Skeletal muscle tissue (tissue), 3 donors: ENCODE measurements at regions not wholly inside any gene's neighbourhood (a gene's known extent, or its start where the extent isn't known, plus 50 kb on each side); places are given as distances from the start of the nearest gene placed in this dataset.

Source experiments
- H3K27ac ChIP-seq: one replicate; pipeline ENCODE4 v1.7.0; 2013; ENCODE audit warnings: mild to moderate bottlenecking, low read depth, low read length, inconsistent platforms
- H3K27me3 ChIP-seq, 3 donors: one replicate each; pipeline ENCODE4 v1.7.0; 2013; ENCODE audit warnings: low read length in 3 of 3; ENCODE audit not compliant: control insufficient read depth in 3 of 3, insufficient read depth in 3 of 3
- H3K36me3 ChIP-seq, 3 donors: one replicate each; pipeline ENCODE4 v1.7.0; 2013; ENCODE audit warnings: low read length in 3 of 3; ENCODE audit not compliant: control insufficient read depth in 3 of 3, insufficient read depth in 3 of 3
- H3K4me1 ChIP-seq, 3 donors: one replicate each; pipeline ENCODE4 v1.7.0; 2013; ENCODE audit warnings: low read length in 3 of 3, mild to moderate bottlenecking in 3 of 3; ENCODE audit not compliant: control insufficient read depth in 3 of 3, insufficient read depth in 3 of 3
- H3K4me3 ChIP-seq, 3 donors: one replicate each; pipeline ENCODE4 v1.7.0; 2013; ENCODE audit warnings: low read length in 3 of 3
- H3K9ac ChIP-seq, 3 donors: one replicate each; pipeline ENCODE4 v1.7.0; 2013; ENCODE audit warnings: low read length in 3 of 3, mild to moderate bottlenecking in 3 of 3, moderate library complexity in 2 of 3, low read depth in 1 of 3
- H3K9me3 ChIP-seq, 3 donors: one replicate each; pipeline ENCODE4 v1.7.0; 2013; ENCODE audit warnings: low read length in 3 of 3; ENCODE audit not compliant: control insufficient read depth in 3 of 3
- donor health status: Osteomylitis.

- Histone ChIP-seq H3K9me3 (peaks cover 0 to 2% (median 2%) of the 10 kb centered on the region in 3 donors), H3K27ac (no peak overlapping the region), H3K4me3 (no peak overlapping the region), H3K9ac (no peak overlapping the region), H3K27me3 (no peaks in the 10 kb centered on the region), H3K4me1 (no peaks in the 10 kb centered on the region), H3K36me3 (no peaks in the 10 kb centered on the region)
Measured at GRCh38 chr15:29428925-29429573, 159.4 kb upstream of the NSMCE3 start.

DNA sequence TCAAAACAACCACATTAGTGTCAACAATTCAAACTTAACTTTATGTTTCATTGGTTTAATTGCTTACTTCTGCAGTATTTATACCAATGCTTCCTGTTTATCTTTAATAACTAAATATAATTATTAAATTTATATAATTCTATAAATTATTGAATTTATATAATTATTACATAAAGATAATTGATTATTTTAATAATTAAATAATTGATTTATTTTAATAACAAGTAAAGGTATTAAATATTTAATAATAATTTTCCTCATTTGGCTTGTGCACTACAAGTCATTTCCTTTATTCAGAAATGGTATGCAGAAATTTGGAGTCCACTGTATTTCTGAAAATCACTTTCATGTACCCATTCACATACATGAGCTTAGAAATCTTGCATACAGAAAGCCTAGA lies 156.2 kb upstream of the NSMCE3 start:
- Histone ChIP-seq H3K4me3 (no peak overlapping the region), H3K36me3 (no peaks in the 10 kb centered on the region), H3K27ac (no peak overlapping the region), H3K27me3 (no peaks in the 10 kb centered on the region), H3K4me1 (no peaks in the 10 kb centered on the region), H3K9ac (no peak overlapping the region), H3K9me3 (peaks cover 0 to 2% (median 0%) of the 10 kb centered on the region in 3 donors)

- no peak overlapping the region for H3K27ac ChIP-seq
- no peak overlapping the region for H3K4me3 ChIP-seq
- no peak overlapping the region for H3K9ac ChIP-seq
- H3K4me1 ChIP-seq = no peaks in the 10 kb centered on the region
- H3K27me3 ChIP-seq = peaks cover 0 to 2% (median 0%) of the 10 kb centered on the region in 3 donors
- no peaks in the 10 kb centered on the region for H3K9me3 ChIP-seq
- H3K36me3 ChIP-seq = no peaks in the 10 kb centered on the region
Measured at GRCh38 chr15:29424118-29424517, 154.5 kb upstream of the NSMCE3 start.

GRCh38 chr15:29422606-29423005 lies 153.0 kb upstream of the NSMCE3 start:
- Histone ChIP-seq H3K36me3 (no peaks in the 10 kb centered on the region), H3K9me3 (no peaks in the 10 kb centered on the region), H3K4me1 (no peaks in the 10 kb centered on the region), H3K27ac (no peak overlapping the region), H3K9ac (no peak overlapping the region), H3K4me3 (no peak overlapping the region), H3K27me3 (peaks cover 0 to 2% (median 0%) of the 10 kb centered on the region in 3 donors)

DNA sequence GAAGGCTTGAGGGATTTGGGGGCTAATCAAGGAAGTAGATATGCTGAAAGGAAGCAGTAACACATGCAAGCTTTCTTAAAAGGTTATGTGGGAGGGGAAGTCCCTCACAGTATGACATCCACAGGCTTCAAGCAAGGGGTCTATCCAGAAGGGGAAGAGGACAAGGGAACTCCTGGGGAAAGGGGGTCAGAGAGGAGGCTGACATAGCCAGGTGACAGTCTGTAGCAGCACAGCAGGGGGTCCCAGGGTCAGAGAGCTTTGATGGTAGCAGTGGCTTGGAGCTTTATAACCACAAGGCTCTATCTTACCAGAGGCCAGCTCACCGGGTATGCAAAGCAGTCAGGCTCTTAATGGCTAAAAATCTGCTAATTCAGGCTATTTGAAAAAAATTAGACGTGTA lies 150.6 kb upstream of the NSMCE3 start:
- H3K27me3 ChIP-seq = peaks cover 0 to 2% (median 0%) of the 10 kb centered on the region in 3 donors
- no peaks in the 10 kb centered on the region for H3K36me3 ChIP-seq
- no peak overlapping the region for H3K27ac ChIP-seq
- no peaks in the 10 kb centered on the region for H3K9me3 ChIP-seq
- H3K9ac ChIP-seq = no peak overlapping the region
- no peaks in the 10 kb centered on the region for H3K4me1 ChIP-seq
- H3K4me3 ChIP-seq = no peak overlapping the region

DNA sequence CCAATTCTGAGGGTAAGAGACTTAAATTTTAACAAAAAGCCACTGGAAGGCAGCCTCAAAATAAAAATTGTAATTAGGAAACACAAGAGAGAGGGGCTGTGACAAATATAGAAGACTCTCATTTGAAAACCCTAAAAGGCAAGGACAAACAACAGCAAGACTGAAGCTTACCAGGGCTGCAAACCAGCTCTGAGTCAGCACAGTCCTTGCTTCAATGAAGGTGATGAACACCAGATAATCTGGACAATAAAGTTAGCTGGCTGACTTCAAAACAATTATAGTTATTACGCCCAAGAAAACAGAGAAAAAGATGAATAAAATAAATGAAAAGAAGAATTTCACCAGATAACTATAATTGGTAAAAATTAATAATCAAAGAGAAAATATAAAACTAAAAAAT lies 149.3 kb upstream of the NSMCE3 start:
- H3K36me3 ChIP-seq = no peaks in the 10 kb centered on the region
- no peak overlapping the region for H3K9ac ChIP-seq
- no peaks in the 10 kb centered on the region for H3K9me3 ChIP-seq
- H3K27ac ChIP-seq = no peak overlapping the region
- H3K27me3 ChIP-seq = peaks cover 0 to 2% (median 0%) of the 10 kb centered on the region in 3 donors
- H3K4me1 ChIP-seq = no peaks in the 10 kb centered on the region
- H3K4me3 ChIP-seq = no peak overlapping the region

GRCh38 chr15:29418178-29418577 lies 148.6 kb upstream of the NSMCE3 start:
- Histone ChIP-seq H3K4me3 (no peak overlapping the region), H3K27ac (no peak overlapping the region), H3K9ac (no peak overlapping the region), H3K36me3 (no peaks in the 10 kb centered on the region), H3K9me3 (no peaks in the 10 kb centered on the region), H3K4me1 (no peaks in the 10 kb centered on the region), H3K27me3 (peaks cover 0 to 2% (median 0%) of the 10 kb centered on the region in 3 donors)

- Histone ChIP-seq H3K4me3 (no peak overlapping the region), H3K4me1 (no peaks in the 10 kb centered on the region), H3K9ac (no peak overlapping the region), H3K36me3 (no peaks in the 10 kb centered on the region), H3K27ac (no peak overlapping the region), H3K9me3 (no peaks in the 10 kb centered on the region), H3K27me3 (no peaks in the 10 kb centered on the region)
Measured at GRCh38 chr15:29411299-29411698, 141.7 kb upstream of the NSMCE3 start.

- Histone ChIP-seq H3K4me3 (no peak overlapping the region), H3K4me1 (no peaks in the 10 kb centered on the region), H3K27me3 (no peaks in the 10 kb centered on the region), H3K27ac (no peak overlapping the region), H3K9ac (no peak overlapping the region), H3K36me3 (no peaks in the 10 kb centered on the region), H3K9me3 (no peaks in the 10 kb centered on the region)
Measured at GRCh38 chr15:29410338-29410737, 140.7 kb upstream of the NSMCE3 start.

- no peak overlapping the region for H3K27ac ChIP-seq
- H3K9ac ChIP-seq = no peak overlapping the region
- no peak overlapping the region for H3K4me3 ChIP-seq
- H3K36me3 ChIP-seq = no peaks in the 10 kb centered on the region
- H3K9me3 ChIP-seq = no peaks in the 10 kb centered on the region
- H3K27me3 ChIP-seq = no peaks in the 10 kb centered on the region
- H3K4me1 ChIP-seq = no peaks in the 10 kb centered on the region
Measured at GRCh38 chr15:29409890-29410289, 140.3 kb upstream of the NSMCE3 start.
